AG09319 (cell line): ENCODE measurements at regions not wholly inside any gene's neighbourhood (a gene's known extent, or its start where the extent isn't known, plus 50 kb on each side); places are given as distances from the start of the nearest gene placed in this dataset.

ENCODE experiments used
- DNase-seq: peaks from one replicate; pipeline ENCODE4 v3.0.0-alpha.2; 2010; ENCODE audit warnings: low read depth; ENCODE audit errors: extremely low read depth
- CTCF ChIP-seq: IDR thresholded peaks from 2 replicates; pipeline ENCODE4 v1.5.1; 2011; ENCODE audit warnings: low read depth, mild to moderate bottlenecking, inconsistent platforms, low read length, moderate library complexity

GRCh38 chr12:82223426-82223825, 134.8 kb downstream of the CCDC59 start:
- DNase-seq, result no peak
- no peak for TF ChIP-seq CTCF

GRCh38 chr12:82216475-82216874, 141.7 kb downstream of the CCDC59 start:
- no peak for TF ChIP-seq CTCF
- DNase-seq, result no peak

GRCh38 chr12:82213761-82214160, 144.4 kb downstream of the CCDC59 start:
- DNase-seq, result no peak
- no peak for TF ChIP-seq CTCF

- no peak for DNase-seq
- TF ChIP-seq CTCF, result no peak
Measured at GRCh38 chr12:82210882-82211281, 147.3 kb downstream of the CCDC59 start.

- DNase-seq, result no peak
- no peak for TF ChIP-seq CTCF
Measured at GRCh38 chr12:82209533-82209932, 148.7 kb downstream of the CCDC59 start.

GRCh38 chr12:82207556-82207955, 150.6 kb downstream of the CCDC59 start:
- DNase-seq, result no peak
- no peak for TF ChIP-seq CTCF

- DNase-seq, result no peak
- TF ChIP-seq CTCF, result no peak
Measured at GRCh38 chr12:82203086-82203485, 155.1 kb downstream of the CCDC59 start.
